GM19193 (cell line): ENCODE measurements at regions not wholly inside any gene's neighbourhood (a gene's known extent, or its start where the extent isn't known, plus 50 kb on each side); places are given as distances from the start of the nearest gene placed in this dataset.

Experiments
- POLR2A ChIP-seq: IDR thresholded peaks from 4 replicates; pipeline ENCODE4 v1.6.1; 2011; ENCODE audit not compliant: insufficient read depth, insufficient read length; ENCODE audit errors: extremely low read depth

GRCh38 chr6:144349690-144350527 lies 64.8 kb downstream of the UTRN start:
- TF ChIP-seq POLR2A: no peak

GRCh38 chr6:144350528-144350880 lies 65.4 kb downstream of the UTRN start:
- TF ChIP-seq POLR2A: no peak

- TF ChIP-seq POLR2A: no peak
Measured at GRCh38 chr6:144351379-144352127, 66.4 kb downstream of the UTRN start.

GRCh38 chr6:144352331-144352730 lies 67.2 kb downstream of the UTRN start:
- TF ChIP-seq POLR2A: no peak

- TF ChIP-seq POLR2A: no peak
Measured at GRCh38 chr6:144353871-144354314, 68.8 kb downstream of the UTRN start.

DNA sequence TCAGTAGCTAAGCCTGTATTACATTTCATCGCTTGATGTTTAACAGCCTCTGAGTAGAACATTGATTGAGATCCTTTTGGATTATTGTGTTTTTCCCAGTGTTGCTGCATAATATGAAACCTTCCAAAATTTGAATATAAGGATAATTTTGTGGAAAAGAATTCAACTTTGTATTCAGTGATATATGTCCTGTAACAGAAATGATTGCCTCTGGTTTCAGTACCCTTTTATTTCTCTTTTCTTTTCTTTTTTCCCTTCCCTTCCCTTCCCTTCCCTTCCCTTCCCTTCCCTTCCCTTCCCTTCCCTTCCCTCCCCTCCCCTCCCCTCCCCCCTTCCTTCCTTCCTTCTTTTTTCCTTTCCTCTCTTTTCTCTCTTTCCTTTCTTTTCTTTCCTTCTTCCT lies 74.6 kb downstream of the UTRN start:
- TF ChIP-seq POLR2A: no peak

DNA sequence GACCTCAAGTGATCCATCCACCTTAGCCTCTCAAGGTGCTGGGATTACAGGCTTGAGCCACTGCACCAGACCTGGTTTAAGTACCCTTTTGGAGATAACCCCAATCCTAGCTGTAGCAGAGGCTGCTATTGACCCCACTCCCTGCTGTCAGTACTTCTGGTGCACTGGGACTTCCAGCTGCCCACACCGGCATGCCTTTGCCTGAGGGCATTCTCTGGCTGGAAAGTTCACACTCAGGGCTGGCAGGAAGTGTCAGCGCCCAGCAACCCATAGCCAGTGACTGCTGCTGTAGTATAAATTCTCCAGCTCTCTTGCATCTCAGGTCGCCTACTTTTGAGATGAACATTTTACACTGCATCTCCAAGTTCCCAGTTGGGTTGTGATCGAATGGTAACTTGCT lies 75.3 kb downstream of the UTRN start:
- TF ChIP-seq POLR2A: no peak

DNA sequence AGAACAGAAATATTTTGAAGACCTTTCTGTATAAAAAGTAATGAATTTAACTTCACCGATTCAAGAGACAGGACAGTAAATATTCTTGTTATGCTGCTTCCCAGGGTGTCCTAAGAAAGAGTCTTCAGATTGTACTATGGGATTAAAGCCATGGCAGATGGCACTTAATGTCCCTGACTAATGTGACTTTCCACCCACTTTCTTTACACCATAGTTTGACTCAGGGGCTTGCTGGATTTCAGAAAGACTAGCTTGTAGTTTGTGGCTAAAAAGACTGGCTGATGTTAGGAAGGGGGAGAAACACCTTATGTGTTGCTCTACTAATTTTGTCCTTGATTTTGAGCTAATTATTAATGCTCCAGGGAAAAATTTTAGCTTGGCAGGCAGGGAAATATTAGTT lies 75.9 kb downstream of the UTRN start:
- TF ChIP-seq POLR2A: no peak

GRCh38 chr6:144362042-144363018 lies 77.2 kb downstream of the UTRN start:
- no peak for TF ChIP-seq POLR2A

DNA sequence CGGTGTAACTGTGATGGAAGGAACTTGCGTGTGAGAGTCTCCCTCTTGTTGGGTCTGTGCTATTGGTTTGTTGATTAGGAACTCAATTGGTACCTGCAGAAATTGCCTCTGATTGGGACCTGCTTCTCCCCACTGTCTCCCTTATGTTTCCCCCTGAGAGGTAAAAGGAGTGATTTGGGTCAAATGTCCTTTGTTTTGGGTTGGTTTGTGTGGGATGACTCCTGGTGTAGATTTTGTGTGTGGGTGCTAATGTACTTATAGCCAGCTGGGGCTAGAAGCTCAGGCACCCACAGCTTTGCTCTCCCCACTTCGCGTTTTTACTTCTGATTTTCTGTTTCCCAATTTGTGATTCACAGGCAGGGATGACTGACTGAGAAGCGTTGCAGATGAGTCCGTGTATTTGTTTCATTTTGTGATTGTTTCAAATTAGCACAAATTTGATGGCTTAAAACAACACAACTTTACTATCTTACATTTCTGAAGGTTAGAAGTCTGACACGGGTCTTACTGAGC lies 79.1 kb downstream of the UTRN start:
- TF ChIP-seq POLR2A: no peak

DNA sequence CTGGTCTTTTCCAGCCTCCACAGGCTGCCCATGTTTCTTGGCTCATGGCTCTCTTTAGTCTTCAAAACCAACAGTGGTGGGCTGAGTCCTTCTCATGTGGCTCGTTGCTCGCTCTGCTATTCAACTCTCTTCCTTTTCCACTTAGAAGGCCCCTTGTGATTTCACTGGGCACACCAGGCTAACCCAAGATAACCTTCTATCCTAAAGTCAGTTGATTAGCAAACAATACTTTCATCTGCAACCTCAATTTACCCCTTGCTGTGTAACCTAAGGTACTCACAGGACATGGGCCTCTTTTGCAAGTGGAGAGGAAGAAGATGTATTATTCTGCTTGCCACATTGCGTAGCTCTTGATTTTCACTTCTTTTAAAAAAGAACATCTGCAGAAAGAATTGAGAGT lies 79.6 kb downstream of the UTRN start:
- no peak for TF ChIP-seq POLR2A

- TF ChIP-seq POLR2A: no peak
Measured at GRCh38 chr6:144365271-144365670, 80.1 kb downstream of the UTRN start.

- no peak for TF ChIP-seq POLR2A
Measured at GRCh38 chr6:144372116-144372515, 87.0 kb downstream of the UTRN start.

DNA sequence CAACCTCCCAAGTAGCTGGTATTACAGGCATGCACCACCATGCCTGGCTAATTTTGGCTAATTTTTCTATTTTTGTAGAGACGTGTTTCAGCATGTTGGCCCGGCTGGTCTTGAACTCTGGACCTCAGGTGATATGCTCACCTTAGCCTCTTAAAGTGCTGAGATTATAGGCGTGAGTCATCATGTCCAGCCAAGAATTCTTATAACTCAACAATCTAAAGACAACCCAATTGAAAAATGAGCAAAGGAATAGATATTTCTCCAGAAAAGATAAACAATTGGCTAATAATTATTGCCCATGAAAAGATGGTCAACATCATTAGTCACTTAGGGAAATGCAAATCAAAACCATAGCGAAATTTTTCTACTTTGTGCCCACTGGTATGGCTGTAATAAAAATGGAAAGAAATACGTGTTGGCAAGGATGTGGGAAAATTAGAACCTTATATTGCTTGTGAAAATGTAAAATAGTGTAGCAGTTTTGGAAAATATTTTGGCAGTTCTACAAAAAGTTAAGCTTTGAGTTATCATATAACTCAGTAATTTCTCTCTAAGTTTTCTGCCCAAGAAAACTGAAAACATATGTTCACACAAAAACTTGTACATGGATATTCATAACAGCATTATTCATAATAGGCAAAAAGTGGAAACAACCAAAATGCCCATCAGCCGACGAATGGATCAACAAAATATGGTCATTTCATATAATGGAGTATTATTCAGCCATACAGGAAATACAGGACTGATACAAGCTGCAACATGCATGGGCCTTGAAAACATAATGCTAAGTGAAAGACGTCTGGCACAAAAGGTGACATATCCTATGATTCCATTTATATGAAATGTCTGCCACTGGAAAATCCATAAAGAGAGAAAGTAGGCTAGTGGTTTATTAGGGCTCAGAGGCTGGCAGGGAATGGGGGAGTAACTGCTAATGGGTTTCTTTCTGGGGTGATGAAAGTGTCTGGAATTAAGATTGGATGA lies 87.8 kb downstream of the UTRN start:
- no peak for TF ChIP-seq POLR2A

GRCh38 chr6:144377586-144378210 lies 92.6 kb downstream of the UTRN start:
- no peak for TF ChIP-seq POLR2A
